ENCODE measurements at regions not wholly inside any gene's neighbourhood (a gene's known extent, or its start where the extent isn't known, plus 50 kb on each side); places are given as distances from the start of the nearest gene placed in this dataset.
A peak's percentile ranks its signal among the peaks of the same experiment; 100 is the strongest.

DNA sequence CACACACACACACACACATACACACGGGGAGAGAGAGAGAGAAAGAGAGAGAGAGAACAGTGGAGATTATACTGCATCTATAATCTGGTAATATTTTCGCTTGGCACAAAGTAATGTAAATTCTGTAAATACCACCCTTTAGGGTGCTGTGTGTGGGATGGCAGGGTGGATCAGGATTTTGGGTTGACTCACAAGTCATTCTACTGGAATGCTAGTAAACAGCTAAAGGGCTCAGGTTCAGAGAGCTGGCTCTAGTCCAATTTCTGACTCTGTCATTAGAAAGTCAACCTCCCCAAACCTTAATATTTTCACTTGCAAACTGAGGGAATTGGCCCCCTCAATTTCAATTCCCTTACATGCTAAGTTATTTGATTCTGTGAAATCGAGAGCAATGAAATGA is 308.3 kb downstream of the TSN start:
- DNase-seq (ENCODE audit: unreplicated experiment) = peak; percentile 57
- TF ChIP-seq, protein P1, sequence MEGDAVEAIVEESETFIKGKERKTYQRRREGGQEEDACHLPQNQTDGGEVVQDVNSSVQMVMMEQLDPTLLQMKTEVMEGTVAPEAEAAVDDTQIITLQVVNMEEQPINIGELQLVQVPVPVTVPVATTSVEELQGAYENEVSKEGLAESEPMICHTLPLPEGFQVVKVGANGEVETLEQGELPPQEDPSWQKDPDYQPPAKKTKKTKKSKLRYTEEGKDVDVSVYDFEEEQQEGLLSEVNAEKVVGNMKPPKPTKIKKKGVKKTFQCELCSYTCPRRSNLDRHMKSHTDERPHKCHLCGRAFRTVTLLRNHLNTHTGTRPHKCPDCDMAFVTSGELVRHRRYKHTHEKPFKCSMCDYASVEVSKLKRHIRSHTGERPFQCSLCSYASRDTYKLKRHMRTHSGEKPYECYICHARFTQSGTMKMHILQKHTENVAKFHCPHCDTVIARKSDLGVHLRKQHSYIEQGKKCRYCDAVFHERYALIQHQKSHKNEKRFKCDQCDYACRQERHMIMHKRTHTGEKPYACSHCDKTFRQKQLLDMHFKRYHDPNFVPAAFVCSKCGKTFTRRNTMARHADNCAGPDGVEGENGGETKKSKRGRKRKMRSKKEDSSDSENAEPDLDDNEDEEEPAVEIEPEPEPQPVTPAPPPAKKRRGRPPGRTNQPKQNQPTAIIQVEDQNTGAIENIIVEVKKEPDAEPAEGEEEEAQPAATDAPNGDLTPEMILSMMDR (IDR thresholded peaks at IDR 0.05; ENCODE audit: unreplicated experiment) = no peak
- Mint-ChIP-seq H3K9me3 (ENCODE audit: unreplicated experiment) (no peaks in the 10 kb centered on the region), H3K4me1 (ENCODE audit: insufficient read depth, unreplicated experiment) (peaks cover 11% of the 10 kb centered on the region), H3K36me3 (ENCODE audit: insufficient read depth, unreplicated experiment) (no peaks in the 10 kb centered on the region), H3K4me3 (ENCODE audit: unreplicated experiment) (no peak overlapping the region), H3K27me3 (ENCODE audit: insufficient read depth, unreplicated experiment) (no peaks in the 10 kb centered on the region), H3K27ac (ENCODE audit: low read depth, unreplicated experiment) (no peak overlapping the region)
- ChIA-PET CTCF (interaction anchor here (0.7 kb wide), 1 partner anchor 187 kb away, joined by 3 read pairs; no protein-coding TSS in a partner anchor), POLR2A (no interaction called here)
- no TSS peak for BruUV-seq (replicated peaks)
- intact Hi-C loops (cut with micrococcal nuclease) = no loop called here

DNA sequence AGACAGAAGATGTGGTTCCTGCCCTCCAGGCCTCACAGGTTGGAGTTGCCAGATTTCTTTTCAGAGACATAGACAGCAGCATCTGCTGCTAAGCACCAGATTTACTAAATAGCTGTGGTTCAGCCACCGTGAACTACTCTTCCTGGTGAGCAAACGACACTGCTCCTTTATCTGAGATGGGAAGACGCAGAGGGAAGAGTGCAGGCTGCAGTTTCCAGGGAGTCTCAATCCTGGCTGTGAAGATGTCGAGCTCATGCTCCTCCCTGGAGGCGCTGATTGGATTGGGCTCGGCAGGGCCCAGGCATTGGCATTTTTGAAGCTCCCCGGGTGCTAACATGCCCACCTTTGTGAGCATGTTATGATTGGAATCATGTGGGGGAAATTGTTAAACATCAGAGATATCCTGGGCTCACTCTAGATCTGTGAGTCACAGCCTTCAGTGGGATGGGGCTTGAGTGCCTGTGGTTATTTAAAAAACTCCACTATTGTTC is 314.8 kb downstream of the TSN start:
- Mint-ChIP-seq H3K4me1 (ENCODE audit: insufficient read depth, unreplicated experiment) (peaks cover 6% of the 10 kb centered on the region), H3K27me3 (ENCODE audit: insufficient read depth, unreplicated experiment) (no peaks in the 10 kb centered on the region), H3K27ac (ENCODE audit: low read depth, unreplicated experiment) (no peak overlapping the region), H3K36me3 (ENCODE audit: insufficient read depth, unreplicated experiment) (no peaks in the 10 kb centered on the region), H3K4me3 (ENCODE audit: unreplicated experiment) (no peak overlapping the region), H3K9me3 (ENCODE audit: unreplicated experiment) (no peaks in the 10 kb centered on the region)
- BruUV-seq (replicated peaks) = no TSS peak
- POLR2A ChIA-PET = no interaction called here
- intact Hi-C loops (cut with micrococcal nuclease) = no loop called here
- TF ChIP-seq, protein P1 (IDR thresholded peaks at IDR 0.05; ENCODE audit: unreplicated experiment) = no peak
- DNase-seq (ENCODE audit: unreplicated experiment) = peak; percentile 42
- CTCF ChIA-PET = interaction anchor here (0.6 kb wide), 1 partner anchor 383 kb away, joined by 3 read pairs; no protein-coding TSS in a partner anchor

DNA sequence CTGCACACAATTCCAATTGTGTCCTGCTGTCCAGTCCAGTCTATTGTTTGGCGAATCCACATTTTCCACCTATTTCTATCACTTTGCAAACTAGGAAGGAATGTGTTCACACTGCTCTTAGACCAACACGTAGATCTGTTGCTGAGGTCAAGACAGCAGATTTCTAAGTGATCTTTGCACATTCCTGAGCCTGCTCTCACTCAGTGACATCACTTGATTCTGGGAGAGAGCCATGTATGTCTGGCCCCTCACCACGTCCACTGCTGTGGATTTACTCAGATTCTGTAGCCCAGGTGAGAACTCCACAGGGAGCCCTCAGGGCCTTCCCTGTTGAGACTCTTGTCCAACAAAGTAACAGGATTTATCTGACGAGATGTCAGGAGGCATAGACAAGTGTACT is 317.2 kb downstream of the TSN start:
- Mint-ChIP-seq H3K27ac (ENCODE audit: low read depth, unreplicated experiment) (no peak overlapping the region), H3K4me1 (ENCODE audit: insufficient read depth, unreplicated experiment) (peaks cover 6% of the 10 kb centered on the region), H3K4me3 (ENCODE audit: unreplicated experiment) (no peak overlapping the region), H3K36me3 (ENCODE audit: insufficient read depth, unreplicated experiment) (no peaks in the 10 kb centered on the region), H3K27me3 (ENCODE audit: insufficient read depth, unreplicated experiment) (no peaks in the 10 kb centered on the region), H3K9me3 (ENCODE audit: unreplicated experiment) (no peaks in the 10 kb centered on the region)
- TF ChIP-seq, protein P1 (IDR thresholded peaks at IDR 0.05; ENCODE audit: unreplicated experiment) = no peak
- no peak for DNase-seq (ENCODE audit: unreplicated experiment)
- intact Hi-C loops (cut with micrococcal nuclease) = no loop called here
- ChIA-PET POLR2A (no interaction called here), CTCF (no interaction called here)
- BruUV-seq (replicated peaks) = no TSS peak

DNA sequence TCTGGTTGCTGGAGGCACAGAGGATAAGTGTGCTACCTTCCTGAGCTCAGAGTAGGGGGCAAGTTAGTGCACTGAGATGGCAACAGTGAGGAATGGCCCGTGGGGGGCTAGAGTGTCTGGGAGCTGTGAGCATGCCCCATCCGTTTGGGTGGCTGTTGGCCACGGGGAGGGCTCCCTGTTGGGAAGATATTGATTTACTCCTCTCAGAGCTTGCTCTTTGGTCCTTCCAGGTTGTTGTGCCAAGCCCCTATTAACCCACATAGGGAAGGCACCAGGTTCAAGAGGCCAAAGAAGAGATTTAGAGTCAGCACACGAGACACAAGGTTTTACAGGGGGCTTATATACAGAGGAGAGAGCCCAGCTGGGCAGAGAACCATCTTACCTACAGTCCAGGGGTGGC is 318.8 kb downstream of the TSN start:
- Mint-ChIP-seq H3K36me3 (ENCODE audit: insufficient read depth, unreplicated experiment) (no peaks in the 10 kb centered on the region), H3K27me3 (ENCODE audit: insufficient read depth, unreplicated experiment) (no peaks in the 10 kb centered on the region), H3K9me3 (ENCODE audit: unreplicated experiment) (no peaks in the 10 kb centered on the region), H3K27ac (ENCODE audit: low read depth, unreplicated experiment) (no peak overlapping the region), H3K4me3 (ENCODE audit: unreplicated experiment) (no peak overlapping the region), H3K4me1 (ENCODE audit: insufficient read depth, unreplicated experiment) (peaks cover 6% of the 10 kb centered on the region)
- DNase-seq (ENCODE audit: unreplicated experiment) = no peak
- ChIA-PET POLR2A (interaction anchor here (1.7 kb wide), 1 partner anchor 9 kb away, joined by 4 read pairs; no protein-coding TSS in a partner anchor), CTCF (interaction anchor here (0.6 to 0.9 kb wide), 2 partner anchors 30 to 1944 kb away, joined by 3 read pairs; no protein-coding TSS in a partner anchor)
- intact Hi-C loops (cut with micrococcal nuclease) = no loop called here
- TF ChIP-seq, protein P1 (IDR thresholded peaks at IDR 0.05; ENCODE audit: unreplicated experiment) = no peak
- no TSS peak for BruUV-seq (replicated peaks)
